PC-3 (cell line): ENCODE measurements at regions not wholly inside any gene's neighbourhood (a gene's known extent, or its start where the extent isn't known, plus 50 kb on each side); places are given as distances from the start of the nearest gene placed in this dataset.

Experiments
- ATAC-seq: fragments of 200-7000 bp; cut with Tn5 transposase; 2 replicates; pipeline ENCODE4 v1.9.1; 2020; ENCODE audit warnings: mild to moderate bottlenecking, moderate library complexity
- BruUV-seq: library from RNA; stranded (reverse); fragments of 400-500 nt; replicated peaks from 2 replicates; lab custom pipeline; 2021; lab: Mats Ljungman, UMichigan
- CTCF ChIA-PET: fragments of 300-600 bp; sonication (Branson Sonifier 250); formaldehyde crosslinking; loops from one replicate; lab custom pipeline; 2022; ENCODE audit warnings: antibody characterized with exemption; lab: Charles Lee
- POLR2A ChIA-PET: fragments of 300-600 bp; sonication (Branson Sonifier 250); formaldehyde crosslinking; loops from one replicate; lab custom pipeline; 2022; ENCODE audit warnings: antibody characterized with exemption; ENCODE audit not compliant: unreplicated experiment; lab: Charles Lee
- DNase-seq: peaks from one replicate; pipeline ENCODE4 v3.0.0-alpha.2; 2015
- H2AFZ ChIP-seq: fragments of 300-600 bp; sonication (generic); 2 replicates; pipeline ENCODE4 v1.6.0; 2016; ENCODE audit warnings: antibody characterized with exemption, low read length
- H3F3A ChIP-seq: fragments of 300-600 bp; sonication (generic); one replicate; pipeline ENCODE4 v1.6.0; 2017; ENCODE audit warnings: antibody characterized with exemption, low read length, control low read depth, mild to moderate bottlenecking; ENCODE audit not compliant: unreplicated experiment
- H3K27ac ChIP-seq: fragments of 300-600 bp; sonication (generic); 2 replicates; pipeline ENCODE4 v1.5.1; 2016; ENCODE audit warnings: mild to moderate bottlenecking, low read length
- H3K27me3 ChIP-seq: fragments of 300-600 bp; sonication (generic); 2 replicates; pipeline ENCODE4 v1.6.1; 2016; ENCODE audit warnings: low read length, mixed read lengths
- H3K36me3 ChIP-seq: fragments of 300-600 bp; sonication (generic); 2 replicates; pipeline ENCODE4 v1.6.1; 2016; ENCODE audit warnings: low read depth, mixed run types, low read length, mixed read lengths
- H3K4me1 ChIP-seq: fragments of 300-600 bp; sonication (generic); 2 replicates; pipeline ENCODE4 v1.5.1; 2016; ENCODE audit warnings: low read length; ENCODE audit not compliant: insufficient read depth
- H3K4me2 ChIP-seq: fragments of 300-600 bp; sonication (generic); 2 replicates; pipeline ENCODE4 v1.6.0; 2016; ENCODE audit warnings: low read length
- H3K4me3 ChIP-seq: fragments of 300-600 bp; sonication (generic); 2 replicates; pipeline ENCODE4 v1.5.1; 2016; ENCODE audit warnings: mild to moderate bottlenecking, low read length, mixed read lengths
- H3K79me2 ChIP-seq: fragments of 300-600 bp; sonication (generic); 2 replicates; pipeline ENCODE4 v1.6.1; 2017; ENCODE audit warnings: low read length, mixed read lengths
- H3K9ac ChIP-seq: fragments of 300-600 bp; sonication (generic); 2 replicates; pipeline ENCODE4 v1.6.0; 2016; ENCODE audit warnings: mild to moderate bottlenecking, low read length
- H3K9me2 ChIP-seq: fragments of 300-600 bp; sonication (generic); replicated peaks from 2 replicates; pipeline ENCODE4 v1.6.1; 2016; ENCODE audit warnings: mixed run types, low read length, mixed read lengths
- H3K9me3 ChIP-seq: fragments of 300-600 bp; sonication (generic); 2 replicates; pipeline ENCODE4 v1.6.1; 2016; ENCODE audit warnings: low read length, mixed read lengths
- H4K20me1 ChIP-seq: fragments of 300-600 bp; sonication (generic); 2 replicates; pipeline ENCODE4 v1.6.1; 2016; ENCODE audit warnings: low read length, mixed read lengths
- CTCF ChIP-seq: fragments of 300-600 bp; sonication (generic); conservative IDR thresholded peaks from 2 replicates; pipeline ENCODE4 v1.5.1; 2017; ENCODE audit warnings: antibody characterized with exemption, low read depth, mild to moderate bottlenecking, low read length
- EZH2 ChIP-seq: fragments of 300-600 bp; sonication (generic); IDR thresholded peaks from one replicate; pipeline ENCODE4 v1.6.1; 2017; ENCODE audit warnings: antibody characterized with exemption, mild to moderate bottlenecking, low read length; ENCODE audit not compliant: unreplicated experiment
- EZH2phosphoT487 ChIP-seq: fragments of 300-600 bp; sonication (generic); IDR thresholded peaks from 2 replicates; pipeline ENCODE4 v1.6.1; 2018; ENCODE audit warnings: mild to moderate bottlenecking, antibody characterized with exemption, low read length, borderline replicate concordance
- intact Hi-C: fragments of 100-400 bp; cut with micrococcal nuclease; formaldehyde crosslinking; loops from 2 replicates; pipeline ENCODE4 v1.9.0; 2023

GRCh38 chr1:104787866-104788510, 1038.3 kb downstream of the AMY1C start:
- H3K4me3 ChIP-seq: no peak overlapping the region
- H3K27ac ChIP-seq: no peak overlapping the region
- H3K9ac ChIP-seq: no peak overlapping the region
- H3K4me2 ChIP-seq: no peak overlapping the region
- DNase-seq (no peak), ATAC-seq (no peak)
- H3K79me2 ChIP-seq: no peaks in the 10 kb centered on the region
- no peaks in the 10 kb centered on the region for H3F3A ChIP-seq
- POLR2A ChIA-PET: no interaction called here
- no peaks in the 10 kb centered on the region for H3K27me3 ChIP-seq
- CTCF ChIA-PET: no interaction called here
- H2AFZ ChIP-seq: no peak overlapping the region
- no peaks in the 10 kb centered on the region for H3K9me2 ChIP-seq
- H3K4me1 ChIP-seq: no peaks in the 10 kb centered on the region
- H4K20me1 ChIP-seq: no peaks in the 10 kb centered on the region
- no TSS peak for BruUV-seq
- TF ChIP-seq EZH2 (no peak), CTCF (no peak), EZH2phosphoT487 (no peak)
- intact Hi-C loops: loop anchor here (10.0 kb wide), 1 partner anchor 167 kb away; no protein-coding TSS in a partner anchor
- H3K9me3 ChIP-seq: no peaks in the 10 kb centered on the region
- no peaks in the 10 kb centered on the region for H3K36me3 ChIP-seq

- Histone ChIP-seq H3K27me3 (no peaks in the 10 kb centered on the region), H3K9ac (no peak overlapping the region), H4K20me1 (no peaks in the 10 kb centered on the region), H3K4me1 (no peaks in the 10 kb centered on the region), H3F3A (no peaks in the 10 kb centered on the region), H3K9me3 (no peaks in the 10 kb centered on the region), H3K4me3 (no peak overlapping the region), H3K79me2 (no peaks in the 10 kb centered on the region), H3K9me2 (no peaks in the 10 kb centered on the region), H3K4me2 (no peak overlapping the region), H3K36me3 (no peaks in the 10 kb centered on the region), H2AFZ (no peak overlapping the region), H3K27ac (no peak overlapping the region)
- CTCF ChIA-PET: no interaction called here
- intact Hi-C loops: no loop called here
- POLR2A ChIA-PET: no interaction called here
- ATAC-seq (no peak), DNase-seq (no peak)
- TF ChIP-seq CTCF (no peak), EZH2 (no peak), EZH2phosphoT487 (no peak)
- BruUV-seq: no TSS peak
Measured at GRCh38 chr1:104791030-104791429, 1041.3 kb downstream of the AMY1C start.

GRCh38 chr1:104794035-104794434, 1044.3 kb downstream of the AMY1C start:
- H2AFZ ChIP-seq: no peak overlapping the region
- H3K9me3 ChIP-seq: no peaks in the 10 kb centered on the region
- no peaks in the 10 kb centered on the region for H3F3A ChIP-seq
- no peaks in the 10 kb centered on the region for H3K79me2 ChIP-seq
- no peaks in the 10 kb centered on the region for H3K4me1 ChIP-seq
- no peak overlapping the region for H3K9ac ChIP-seq
- DNase-seq: no peak
- no peaks in the 10 kb centered on the region for H4K20me1 ChIP-seq
- H3K4me2 ChIP-seq: no peak overlapping the region
- no peak overlapping the region for H3K27ac ChIP-seq
- intact Hi-C loops: no loop called here
- no peak for TF ChIP-seq CTCF
- TF ChIP-seq EZH2: no peak
- no peak for TF ChIP-seq EZH2phosphoT487
- no peak overlapping the region for H3K4me3 ChIP-seq
- ChIA-PET CTCF (no interaction called here), POLR2A (no interaction called here)
- no peak for ATAC-seq
- no TSS peak for BruUV-seq
- H3K36me3 ChIP-seq: no peaks in the 10 kb centered on the region
- H3K9me2 ChIP-seq: no peaks in the 10 kb centered on the region
- no peaks in the 10 kb centered on the region for H3K27me3 ChIP-seq
